B cell (primary cell): ENCODE measurements at regions not wholly inside any gene's neighbourhood (a gene's known extent, or its start where the extent isn't known, plus 50 kb on each side); places are given as distances from the start of the nearest gene placed in this dataset.

Experiments used
- CTCF ChIP-seq: fragments of 200-600 bp; IDR thresholded peaks from one replicate; pipeline ENCODE4 v1.8.0; 2022; ENCODE audit warnings: antibody characterized with exemption, mild to moderate bottlenecking
- EZH2 ChIP-seq: IDR thresholded peaks from 2 replicates; pipeline ENCODE4 v1.6.1; 2012; ENCODE audit warnings: borderline replicate concordance, low read depth, mild to moderate bottlenecking, moderate library complexity, low read length; ENCODE audit not compliant: insufficient read depth, poor library complexity, severe bottlenecking

- TF ChIP-seq CTCF (no peak), EZH2 (no peak)
Measured at GRCh38 chr20:24819331-24819965, 129.6 kb upstream of the CST7 start.
